H1 (cell line): ENCODE measurements at regions not wholly inside any gene's neighbourhood (a gene's known extent, or its start where the extent isn't known, plus 50 kb on each side); places are given as distances from the start of the nearest gene placed in this dataset.

Experiments
- BRCA1 ChIP-seq: IDR thresholded peaks from 2 replicates; pipeline ENCODE4 v1.6.1; 2012; ENCODE audit warnings: low read depth, low read length, improper control_type of control experiment
- CREB1 ChIP-seq: IDR thresholded peaks from 2 replicates; pipeline ENCODE4 v1.6.1; 2012; ENCODE audit warnings: inconsistent platforms
- KDM1A ChIP-seq: fragments of 200-600, 300-600 bp; sonication (generic); IDR thresholded peaks from 2 replicates; pipeline ENCODE4 v1.7.1; 2016; ENCODE audit warnings: mild to moderate bottlenecking, low read length, borderline replicate concordance
- NRF1 ChIP-seq: IDR thresholded peaks from 2 replicates; pipeline ENCODE4 v1.6.1; 2011; ENCODE audit warnings: mild to moderate bottlenecking, low read depth, low read length, improper control_type of control experiment
- RXRA ChIP-seq: IDR thresholded peaks from 2 replicates; pipeline ENCODE4 v1.6.1; 2011; ENCODE audit warnings: low read depth, mild to moderate bottlenecking, low read length, moderate library complexity; ENCODE audit not compliant: insufficient read depth
- SP1 ChIP-seq: IDR thresholded peaks from 2 replicates; pipeline ENCODE4 v1.6.1; 2011; ENCODE audit warnings: low read depth, low read length
- TF ChIP-seq, protein P1 (sequence below): fragments of 300-600 bp; sonication (generic); IDR thresholded peaks from 2 replicates; pipeline ENCODE4 v1.7.1; 2012; ENCODE audit warnings: low read length, moderate library complexity, mild to moderate bottlenecking, inconsistent platforms; ENCODE audit not compliant: insufficient replicate concordance
- TF ChIP-seq, protein P2 (sequence below): IDR thresholded peaks from 2 replicates; pipeline ENCODE4 v1.6.1; 2012; ENCODE audit warnings: low read length, inconsistent platforms

DNA sequence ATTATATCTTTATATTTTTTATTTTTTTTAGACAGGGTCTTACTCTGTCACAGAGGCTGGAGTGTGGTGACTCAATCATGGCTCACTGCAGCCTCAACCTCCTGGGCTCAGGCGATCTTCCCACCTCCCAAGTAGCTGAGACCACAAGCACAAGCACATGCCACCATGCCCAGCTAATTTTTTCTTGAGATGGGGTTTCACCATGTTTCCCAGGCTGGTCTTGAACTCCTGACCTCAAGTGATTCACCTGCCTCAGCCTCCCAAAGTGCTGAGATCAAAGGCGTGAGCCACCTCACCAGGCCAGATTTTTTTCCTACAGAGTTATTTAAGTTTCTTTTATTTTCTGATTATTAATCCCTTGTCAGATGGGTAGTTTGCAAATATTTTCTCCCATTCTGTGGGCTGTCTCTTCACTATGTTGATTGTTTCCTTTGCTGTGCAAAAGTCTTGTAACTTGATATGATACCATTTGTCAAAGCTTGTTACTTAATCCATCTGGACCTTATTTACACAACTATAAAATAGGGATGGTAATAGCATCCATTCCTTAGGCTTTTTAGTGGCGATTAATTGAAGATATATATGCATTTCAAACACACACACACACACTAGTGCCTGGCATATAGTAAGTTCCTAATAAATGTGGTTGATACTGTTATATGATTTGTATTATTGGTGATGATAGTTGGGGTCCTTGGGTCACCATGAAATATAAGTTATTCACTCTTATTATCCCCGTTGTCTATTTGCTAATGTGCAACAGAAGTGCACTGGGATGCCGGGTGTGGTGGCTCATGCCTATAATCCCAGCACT, 187.1 kb downstream of the BCAS1 start (continued):
- TF ChIP-seq, protein P1, sequence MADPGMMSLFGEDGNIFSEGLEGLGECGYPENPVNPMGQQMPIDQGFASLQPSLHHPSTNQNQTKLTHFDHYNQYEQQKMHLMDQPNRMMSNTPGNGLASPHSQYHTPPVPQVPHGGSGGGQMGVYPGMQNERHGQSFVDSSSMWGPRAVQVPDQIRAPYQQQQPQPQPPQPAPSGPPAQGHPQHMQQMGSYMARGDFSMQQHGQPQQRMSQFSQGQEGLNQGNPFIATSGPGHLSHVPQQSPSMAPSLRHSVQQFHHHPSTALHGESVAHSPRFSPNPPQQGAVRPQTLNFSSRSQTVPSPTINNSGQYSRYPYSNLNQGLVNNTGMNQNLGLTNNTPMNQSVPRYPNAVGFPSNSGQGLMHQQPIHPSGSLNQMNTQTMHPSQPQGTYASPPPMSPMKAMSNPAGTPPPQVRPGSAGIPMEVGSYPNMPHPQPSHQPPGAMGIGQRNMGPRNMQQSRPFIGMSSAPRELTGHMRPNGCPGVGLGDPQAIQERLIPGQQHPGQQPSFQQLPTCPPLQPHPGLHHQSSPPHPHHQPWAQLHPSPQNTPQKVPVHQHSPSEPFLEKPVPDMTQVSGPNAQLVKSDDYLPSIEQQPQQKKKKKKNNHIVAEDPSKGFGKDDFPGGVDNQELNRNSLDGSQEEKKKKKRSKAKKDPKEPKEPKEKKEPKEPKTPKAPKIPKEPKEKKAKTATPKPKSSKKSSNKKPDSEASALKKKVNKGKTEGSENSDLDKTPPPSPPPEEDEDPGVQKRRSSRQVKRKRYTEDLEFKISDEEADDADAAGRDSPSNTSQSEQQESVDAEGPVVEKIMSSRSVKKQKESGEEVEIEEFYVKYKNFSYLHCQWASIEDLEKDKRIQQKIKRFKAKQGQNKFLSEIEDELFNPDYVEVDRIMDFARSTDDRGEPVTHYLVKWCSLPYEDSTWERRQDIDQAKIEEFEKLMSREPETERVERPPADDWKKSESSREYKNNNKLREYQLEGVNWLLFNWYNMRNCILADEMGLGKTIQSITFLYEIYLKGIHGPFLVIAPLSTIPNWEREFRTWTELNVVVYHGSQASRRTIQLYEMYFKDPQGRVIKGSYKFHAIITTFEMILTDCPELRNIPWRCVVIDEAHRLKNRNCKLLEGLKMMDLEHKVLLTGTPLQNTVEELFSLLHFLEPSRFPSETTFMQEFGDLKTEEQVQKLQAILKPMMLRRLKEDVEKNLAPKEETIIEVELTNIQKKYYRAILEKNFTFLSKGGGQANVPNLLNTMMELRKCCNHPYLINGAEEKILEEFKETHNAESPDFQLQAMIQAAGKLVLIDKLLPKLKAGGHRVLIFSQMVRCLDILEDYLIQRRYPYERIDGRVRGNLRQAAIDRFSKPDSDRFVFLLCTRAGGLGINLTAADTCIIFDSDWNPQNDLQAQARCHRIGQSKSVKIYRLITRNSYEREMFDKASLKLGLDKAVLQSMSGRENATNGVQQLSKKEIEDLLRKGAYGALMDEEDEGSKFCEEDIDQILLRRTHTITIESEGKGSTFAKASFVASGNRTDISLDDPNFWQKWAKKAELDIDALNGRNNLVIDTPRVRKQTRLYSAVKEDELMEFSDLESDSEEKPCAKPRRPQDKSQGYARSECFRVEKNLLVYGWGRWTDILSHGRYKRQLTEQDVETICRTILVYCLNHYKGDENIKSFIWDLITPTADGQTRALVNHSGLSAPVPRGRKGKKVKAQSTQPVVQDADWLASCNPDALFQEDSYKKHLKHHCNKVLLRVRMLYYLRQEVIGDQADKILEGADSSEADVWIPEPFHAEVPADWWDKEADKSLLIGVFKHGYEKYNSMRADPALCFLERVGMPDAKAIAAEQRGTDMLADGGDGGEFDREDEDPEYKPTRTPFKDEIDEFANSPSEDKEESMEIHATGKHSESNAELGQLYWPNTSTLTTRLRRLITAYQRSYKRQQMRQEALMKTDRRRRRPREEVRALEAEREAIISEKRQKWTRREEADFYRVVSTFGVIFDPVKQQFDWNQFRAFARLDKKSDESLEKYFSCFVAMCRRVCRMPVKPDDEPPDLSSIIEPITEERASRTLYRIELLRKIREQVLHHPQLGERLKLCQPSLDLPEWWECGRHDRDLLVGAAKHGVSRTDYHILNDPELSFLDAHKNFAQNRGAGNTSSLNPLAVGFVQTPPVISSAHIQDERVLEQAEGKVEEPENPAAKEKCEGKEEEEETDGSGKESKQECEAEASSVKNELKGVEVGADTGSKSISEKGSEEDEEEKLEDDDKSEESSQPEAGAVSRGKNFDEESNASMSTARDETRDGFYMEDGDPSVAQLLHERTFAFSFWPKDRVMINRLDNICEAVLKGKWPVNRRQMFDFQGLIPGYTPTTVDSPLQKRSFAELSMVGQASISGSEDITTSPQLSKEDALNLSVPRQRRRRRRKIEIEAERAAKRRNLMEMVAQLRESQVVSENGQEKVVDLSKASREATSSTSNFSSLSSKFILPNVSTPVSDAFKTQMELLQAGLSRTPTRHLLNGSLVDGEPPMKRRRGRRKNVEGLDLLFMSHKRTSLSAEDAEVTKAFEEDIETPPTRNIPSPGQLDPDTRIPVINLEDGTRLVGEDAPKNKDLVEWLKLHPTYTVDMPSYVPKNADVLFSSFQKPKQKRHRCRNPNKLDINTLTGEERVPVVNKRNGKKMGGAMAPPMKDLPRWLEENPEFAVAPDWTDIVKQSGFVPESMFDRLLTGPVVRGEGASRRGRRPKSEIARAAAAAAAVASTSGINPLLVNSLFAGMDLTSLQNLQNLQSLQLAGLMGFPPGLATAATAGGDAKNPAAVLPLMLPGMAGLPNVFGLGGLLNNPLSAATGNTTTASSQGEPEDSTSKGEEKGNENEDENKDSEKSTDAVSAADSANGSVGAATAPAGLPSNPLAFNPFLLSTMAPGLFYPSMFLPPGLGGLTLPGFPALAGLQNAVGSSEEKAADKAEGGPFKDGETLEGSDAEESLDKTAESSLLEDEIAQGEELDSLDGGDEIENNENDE: no peak
- TF ChIP-seq, protein P2, sequence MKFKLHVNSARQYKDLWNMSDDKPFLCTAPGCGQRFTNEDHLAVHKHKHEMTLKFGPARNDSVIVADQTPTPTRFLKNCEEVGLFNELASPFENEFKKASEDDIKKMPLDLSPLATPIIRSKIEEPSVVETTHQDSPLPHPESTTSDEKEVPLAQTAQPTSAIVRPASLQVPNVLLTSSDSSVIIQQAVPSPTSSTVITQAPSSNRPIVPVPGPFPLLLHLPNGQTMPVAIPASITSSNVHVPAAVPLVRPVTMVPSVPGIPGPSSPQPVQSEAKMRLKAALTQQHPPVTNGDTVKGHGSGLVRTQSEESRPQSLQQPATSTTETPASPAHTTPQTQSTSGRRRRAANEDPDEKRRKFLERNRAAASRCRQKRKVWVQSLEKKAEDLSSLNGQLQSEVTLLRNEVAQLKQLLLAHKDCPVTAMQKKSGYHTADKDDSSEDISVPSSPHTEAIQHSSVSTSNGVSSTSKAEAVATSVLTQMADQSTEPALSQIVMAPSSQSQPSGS: no peak
- TF ChIP-seq RXRA: no peak
- TF ChIP-seq CREB1: no peak
- no peak for TF ChIP-seq SP1
- TF ChIP-seq KDM1A: no peak
- TF ChIP-seq BRCA1: no peak
- TF ChIP-seq NRF1: no peak
